AG10803 (cell line): ENCODE measurements at regions not wholly inside any gene's neighbourhood (a gene's known extent, or its start where the extent isn't known, plus 50 kb on each side); places are given as distances from the start of the nearest gene placed in this dataset.
A peak's percentile ranks its signal among the peaks of the same experiment; 100 is the strongest.

ENCODE experiments used
- DNase-seq: peaks from one replicate; pipeline ENCODE4 v3.0.0; 2010; ENCODE audit warnings: low read depth
- H3K4me3 ChIP-seq: 2 replicates; pipeline ENCODE4 v1.5.1; 2011; ENCODE audit warnings: mild to moderate bottlenecking, low read length, control low read depth
- CTCF ChIP-seq: conservative IDR thresholded peaks from 2 replicates; pipeline ENCODE4 v1.5.1; 2011; ENCODE audit warnings: mild to moderate bottlenecking, low read length, control low read depth, inconsistent platforms

GRCh38 chr16:64370112-64370511 is 751.8 kb downstream of the CDH11 start:
- no peak for DNase-seq
- no peak overlapping the region for H3K4me3 ChIP-seq
- TF ChIP-seq CTCF, result no peak

- no peak overlapping the region for H3K4me3 ChIP-seq
- no peak for TF ChIP-seq CTCF
- DNase-seq, result peak; percentile 31
These were observed 756.4 kb downstream of the CDH11 start for GRCh38 chr16:64365448-64365931.

- no peak for DNase-seq
- no peak for TF ChIP-seq CTCF
- no peak overlapping the region for H3K4me3 ChIP-seq
These were observed 757.0 kb downstream of the CDH11 start for GRCh38 chr16:64364894-64365293.

- no peak for TF ChIP-seq CTCF
- no peak overlapping the region for H3K4me3 ChIP-seq
- no peak for DNase-seq
These were observed 757.4 kb downstream of the CDH11 start for GRCh38 chr16:64364416-64364815.

GRCh38 chr16:64364016-64364415 is 757.8 kb downstream of the CDH11 start:
- no peak overlapping the region for H3K4me3 ChIP-seq
- TF ChIP-seq CTCF, result no peak
- DNase-seq, result no peak

GRCh38 chr16:64363039-64363438 is 758.8 kb downstream of the CDH11 start:
- TF ChIP-seq CTCF, result no peak
- no peak for DNase-seq

GRCh38 chr16:64362193-64362592 is 759.7 kb downstream of the CDH11 start:
- peak; percentile 26 for DNase-seq
- no peak for TF ChIP-seq CTCF
- no peak overlapping the region for H3K4me3 ChIP-seq

More at GRCh38 chr16:64363039-64363438, 758.8 kb downstream of the CDH11 start:
- no peak overlapping the region for H3K4me3 ChIP-seq
